HAP-1 (cell line): ENCODE measurements at regions not wholly inside any gene's neighbourhood (a gene's known extent, or its start where the extent isn't known, plus 50 kb on each side); places are given as distances from the start of the nearest gene placed in this dataset.

Experiments
- DNase-seq, 2 experiments: peaks; one replicate each; pipeline ENCODE4 v3.0.0-alpha.2; 2016 to 2020; ENCODE audit warnings: low spot score in 2 of 2
- H3K27me3 ChIP-seq: fragments of 250-450 bp; sonication (Bioruptor Pico); 2 replicates; pipeline ENCODE4 v1.5.1; 2020; ENCODE audit warnings: low read depth, mild to moderate bottlenecking, moderate library complexity
- H3K36me3 ChIP-seq: fragments of 250-450 bp; sonication (Bioruptor Pico); replicated peaks from 2 replicates; pipeline ENCODE4 v1.5.1; 2020; ENCODE audit warnings: mild to moderate bottlenecking
- H3K4me1 ChIP-seq: fragments of 250-450 bp; sonication (Bioruptor Pico); 2 replicates; pipeline ENCODE4 v1.5.1; 2020; ENCODE audit warnings: mild to moderate bottlenecking
- H3K4me3 ChIP-seq: fragments of 250-450 bp; sonication (Bioruptor Pico); 2 replicates; pipeline ENCODE4 v1.5.1; 2020; ENCODE audit warnings: mild to moderate bottlenecking, moderate library complexity
- H3K9me3 ChIP-seq: fragments of 250-450 bp; sonication (Bioruptor Pico); 2 replicates; pipeline ENCODE4 v1.5.1; 2020; ENCODE audit warnings: mild to moderate bottlenecking, moderate library complexity
- in situ Hi-C: fragments of 300-500 bp; cut with MboI; formaldehyde crosslinking; loops from 3 replicates; pipeline ENCODE4 v1.14.3; 2020; ENCODE audit warnings: low sequenced_read_pairs, inconsistent platforms, mixed read lengths

- DNase-seq: no peak
- no peak overlapping the region for H3K4me3 ChIP-seq
- no peaks in the 10 kb centered on the region for H3K36me3 ChIP-seq
- H3K9me3 ChIP-seq: no peaks in the 10 kb centered on the region
- H3K27me3 ChIP-seq: peaks cover 2% of the 10 kb centered on the region; the same call in 1 of the 2 replicates
- H3K4me1 ChIP-seq: no peaks in the 10 kb centered on the region
- in situ Hi-C loops: no loop called here
Measured at GRCh38 chr7:33726582-33726981, 178.8 kb upstream of the BMPER start.

GRCh38 chr7:33727315-33727714 is 178.0 kb upstream of the BMPER start:
- Histone ChIP-seq H3K36me3 (no peaks in the 10 kb centered on the region), H3K4me1 (no peaks in the 10 kb centered on the region), H3K27me3 (peaks cover 2% of the 10 kb centered on the region; the same call in 1 of the 2 replicates), H3K9me3 (no peaks in the 10 kb centered on the region), H3K4me3 (no peak overlapping the region)
- DNase-seq: no peak
- in situ Hi-C loops: no loop called here

GRCh38 chr7:33728873-33729551 is 176.3 kb upstream of the BMPER start:
- Histone ChIP-seq H3K27me3 (no peaks in the 10 kb centered on the region), H3K36me3 (no peaks in the 10 kb centered on the region), H3K9me3 (no peaks in the 10 kb centered on the region), H3K4me3 (no peak overlapping the region), H3K4me1 (no peaks in the 10 kb centered on the region)
- no peak for DNase-seq
- in situ Hi-C loops: no loop called here

- no peak for DNase-seq
- Histone ChIP-seq H3K9me3 (no peaks in the 10 kb centered on the region), H3K4me3 (no peak overlapping the region), H3K4me1 (no peaks in the 10 kb centered on the region), H3K27me3 (no peaks in the 10 kb centered on the region), H3K36me3 (no peaks in the 10 kb centered on the region)
- in situ Hi-C loops: no loop called here
Measured at GRCh38 chr7:33729726-33730125, 175.6 kb upstream of the BMPER start.

GRCh38 chr7:33730958-33731357 is 174.4 kb upstream of the BMPER start:
- Histone ChIP-seq H3K4me1 (no peaks in the 10 kb centered on the region), H3K36me3 (no peaks in the 10 kb centered on the region), H3K27me3 (no peaks in the 10 kb centered on the region), H3K4me3 (no peak overlapping the region), H3K9me3 (no peaks in the 10 kb centered on the region)
- in situ Hi-C loops: no loop called here
- no peak for DNase-seq

GRCh38 chr7:33731912-33732311 is 173.4 kb upstream of the BMPER start:
- Histone ChIP-seq H3K27me3 (no peaks in the 10 kb centered on the region), H3K36me3 (no peaks in the 10 kb centered on the region), H3K9me3 (no peaks in the 10 kb centered on the region), H3K4me1 (no peaks in the 10 kb centered on the region), H3K4me3 (no peak overlapping the region)
- DNase-seq: no peak
- in situ Hi-C loops: no loop called here

GRCh38 chr7:33732462-33732861 is 172.9 kb upstream of the BMPER start:
- Histone ChIP-seq H3K27me3 (no peaks in the 10 kb centered on the region), H3K4me3 (no peak overlapping the region), H3K4me1 (no peaks in the 10 kb centered on the region), H3K36me3 (no peaks in the 10 kb centered on the region), H3K9me3 (no peaks in the 10 kb centered on the region)
- DNase-seq: no peak
- in situ Hi-C loops: no loop called here

GRCh38 chr7:33733870-33734650 is 171.3 kb upstream of the BMPER start:
- Histone ChIP-seq H3K4me3 (no peak overlapping the region), H3K4me1 (no peaks in the 10 kb centered on the region), H3K9me3 (no peaks in the 10 kb centered on the region), H3K36me3 (no peaks in the 10 kb centered on the region), H3K27me3 (no peaks in the 10 kb centered on the region)
- in situ Hi-C loops: no loop called here
- DNase-seq: no peak

GRCh38 chr7:33735403-33735802 is 169.9 kb upstream of the BMPER start:
- no peaks in the 10 kb centered on the region for H3K9me3 ChIP-seq
- no peak overlapping the region for H3K4me3 ChIP-seq
- no peaks in the 10 kb centered on the region for H3K27me3 ChIP-seq
- in situ Hi-C loops: no loop called here
- H3K36me3 ChIP-seq: no peaks in the 10 kb centered on the region
- no peak for DNase-seq
- no peaks in the 10 kb centered on the region for H3K4me1 ChIP-seq

- Histone ChIP-seq H3K4me3 (no peak overlapping the region), H3K27me3 (no peaks in the 10 kb centered on the region), H3K4me1 (no peaks in the 10 kb centered on the region), H3K36me3 (no peaks in the 10 kb centered on the region), H3K9me3 (no peaks in the 10 kb centered on the region)
- no peak for DNase-seq
- in situ Hi-C loops: no loop called here
Measured at GRCh38 chr7:33736521-33737221, 168.7 kb upstream of the BMPER start.

- no peaks in the 10 kb centered on the region for H3K27me3 ChIP-seq
- no peaks in the 10 kb centered on the region for H3K4me1 ChIP-seq
- in situ Hi-C loops: no loop called here
- DNase-seq: no peak
- H3K36me3 ChIP-seq: no peaks in the 10 kb centered on the region
- H3K9me3 ChIP-seq: no peaks in the 10 kb centered on the region
- no peak overlapping the region for H3K4me3 ChIP-seq
Measured at GRCh38 chr7:33738260-33738935, 166.9 kb upstream of the BMPER start.

GRCh38 chr7:33739286-33739685 is 166.1 kb upstream of the BMPER start:
- H3K27me3 ChIP-seq: no peaks in the 10 kb centered on the region
- no peaks in the 10 kb centered on the region for H3K9me3 ChIP-seq
- DNase-seq: no peak
- H3K4me3 ChIP-seq: no peak overlapping the region
- no peaks in the 10 kb centered on the region for H3K4me1 ChIP-seq
- in situ Hi-C loops: no loop called here
- H3K36me3 ChIP-seq: no peaks in the 10 kb centered on the region

- H3K36me3 ChIP-seq: no peaks in the 10 kb centered on the region
- DNase-seq: no peak
- no peaks in the 10 kb centered on the region for H3K27me3 ChIP-seq
- H3K9me3 ChIP-seq: no peaks in the 10 kb centered on the region
- no peak overlapping the region for H3K4me3 ChIP-seq
- in situ Hi-C loops: no loop called here
- H3K4me1 ChIP-seq: no peaks in the 10 kb centered on the region
Measured at GRCh38 chr7:33742521-33742920, 162.8 kb upstream of the BMPER start.
